KMS-11 (cell line): ENCODE measurements at regions not wholly inside any gene's neighbourhood (a gene's known extent, or its start where the extent isn't known, plus 50 kb on each side); places are given as distances from the start of the nearest gene placed in this dataset.
A peak's percentile ranks its signal among the peaks of the same experiment; 100 is the strongest.

Experiments used
- H2AFZ ChIP-seq: fragments of 200-600 bp; sonication (generic); 2 replicates; pipeline ENCODE4 v1.6.1; 2016; ENCODE audit warnings: antibody characterized with exemption, mixed run types, low read depth
- H3K27ac ChIP-seq: fragments of 200-600 bp; sonication (generic); 2 replicates; pipeline ENCODE4 v1.6.1; 2016; ENCODE audit warnings: mild to moderate bottlenecking, mixed run types
- H3K27me3 ChIP-seq: fragments of 200-600 bp; sonication (generic); 2 replicates; pipeline ENCODE4 v1.6.1; 2017; ENCODE audit warnings: mild to moderate bottlenecking, low read depth, mixed run types, moderate library complexity; ENCODE audit not compliant: insufficient read depth
- H3K36me3 ChIP-seq: fragments of 200-600 bp; sonication (generic); 2 replicates; pipeline ENCODE4 v1.6.1; 2017; ENCODE audit warnings: mild to moderate bottlenecking, mixed run types; ENCODE audit not compliant: insufficient read depth
- H3K4me1 ChIP-seq: fragments of 200-600 bp; sonication (generic); 2 replicates; pipeline ENCODE4 v1.6.1; 2016; ENCODE audit warnings: mild to moderate bottlenecking, low read depth, mixed run types; ENCODE audit not compliant: poor library complexity, severe bottlenecking
- H3K4me2 ChIP-seq: fragments of 200-600 bp; sonication (generic); 2 replicates; pipeline ENCODE4 v1.7.0; 2016; ENCODE audit warnings: mild to moderate bottlenecking, mixed run types
- H3K4me3 ChIP-seq: fragments of 200-600 bp; sonication (generic); IDR thresholded peaks from 2 replicates; pipeline ENCODE4 v1.6.1; 2017; ENCODE audit warnings: low read depth, low read length, mixed read lengths; ENCODE audit not compliant: insufficient read depth
- H3K79me2 ChIP-seq: fragments of 200-600 bp; sonication (generic); 2 replicates; pipeline ENCODE4 v1.6.1; 2016; ENCODE audit warnings: low read depth, mixed run types; ENCODE audit not compliant: insufficient read depth
- H3K9ac ChIP-seq: fragments of 200-600 bp; sonication (generic); 2 replicates; pipeline ENCODE4 v1.6.1; 2016; ENCODE audit warnings: mild to moderate bottlenecking, mixed run types
- H4K20me1 ChIP-seq: fragments of 200-600 bp; sonication (generic); 2 replicates; pipeline ENCODE4 v1.6.1; 2016; ENCODE audit warnings: mild to moderate bottlenecking, mixed run types; ENCODE audit not compliant: insufficient read depth
- CTCF ChIP-seq: fragments of 200-600 bp; sonication (generic); conservative IDR thresholded peaks from 2 replicates; pipeline ENCODE4 v1.6.1; 2017; ENCODE audit warnings: low read depth, mild to moderate bottlenecking, antibody characterized with exemption, low read length, moderate library complexity, mixed read lengths

GRCh38 chr5:6837095-6837494, 123.9 kb downstream of the TENT4A start:
- no peak for TF ChIP-seq CTCF
- Histone ChIP-seq H4K20me1 (no peaks in the 10 kb centered on the region), H3K36me3 (no peaks in the 10 kb centered on the region), H3K4me3 (no peak overlapping the region), H3K9ac (no peak overlapping the region), H3K79me2 (no peaks in the 10 kb centered on the region), H3K27me3 (no peaks in the 10 kb centered on the region), H3K4me2 (no peak overlapping the region), H2AFZ (no peak overlapping the region), H3K27ac (no peak overlapping the region), H3K4me1 (no peaks in the 10 kb centered on the region)

GRCh38 chr5:6837519-6838110, 124.4 kb downstream of the TENT4A start:
- Histone ChIP-seq H3K4me2 (no peak overlapping the region), H4K20me1 (no peaks in the 10 kb centered on the region)

GRCh38 chr5:6838736-6839135, 125.5 kb downstream of the TENT4A start:
- TF ChIP-seq CTCF, result no peak
- H3K79me2 ChIP-seq, result no peaks in the 10 kb centered on the region

More at GRCh38 chr5:6837519-6838110, 124.4 kb downstream of the TENT4A start:
- Histone ChIP-seq H3K4me1 (no peaks in the 10 kb centered on the region), H2AFZ (no peak overlapping the region), H3K79me2 (no peaks in the 10 kb centered on the region), H3K9ac (no peak overlapping the region), H3K36me3 (no peaks in the 10 kb centered on the region), H3K27ac (no peak overlapping the region), H3K27me3 (no peaks in the 10 kb centered on the region), H3K4me3 (no peak overlapping the region)
- peak; percentile 78 for TF ChIP-seq CTCF

GRCh38 chr5:6840136-6840793, 127.0 kb downstream of the TENT4A start:
- no peak overlapping the region for H2AFZ ChIP-seq
- no peaks in the 10 kb centered on the region for H3K27me3 ChIP-seq
- H3K79me2 ChIP-seq, result no peaks in the 10 kb centered on the region
- no peaks in the 10 kb centered on the region for H4K20me1 ChIP-seq
- H3K4me3 ChIP-seq, result no peak overlapping the region
- H3K4me2 ChIP-seq, result no peak overlapping the region
- no peak overlapping the region for H3K27ac ChIP-seq
- H3K9ac ChIP-seq, result no peak overlapping the region
- no peaks in the 10 kb centered on the region for H3K4me1 ChIP-seq
- no peaks in the 10 kb centered on the region for H3K36me3 ChIP-seq
- no peak for TF ChIP-seq CTCF

More at GRCh38 chr5:6838736-6839135, 125.5 kb downstream of the TENT4A start:
- H3K9ac ChIP-seq, result no peak overlapping the region
- no peak overlapping the region for H2AFZ ChIP-seq
- H3K4me2 ChIP-seq, result no peak overlapping the region
- H3K4me1 ChIP-seq, result no peaks in the 10 kb centered on the region
- no peaks in the 10 kb centered on the region for H4K20me1 ChIP-seq
- H3K27me3 ChIP-seq, result no peaks in the 10 kb centered on the region
- no peaks in the 10 kb centered on the region for H3K36me3 ChIP-seq
- H3K27ac ChIP-seq, result no peak overlapping the region
- no peak overlapping the region for H3K4me3 ChIP-seq
